ENCODE measurements at regions not wholly inside any gene's neighbourhood (a gene's known extent, or its start where the extent isn't known, plus 50 kb on each side); places are given as distances from the start of the nearest gene placed in this dataset.

GRCh38 chr5:15159606-15160005 lies 288.0 kb upstream of the ANKH start:
- ATAC-seq (ENCODE audit: low read depth) (no peak), DNase-seq (no peak)
- Histone ChIP-seq H3K9ac (ENCODE audit: low read depth, low read length) (no peak overlapping the region), H3K79me1 (ENCODE audit: low read depth in 1 of 2, low read length in 2 of 2) (no peaks in the 10 kb centered on the region), H3K18ac (ENCODE audit: low read depth, low read length) (no peak overlapping the region), H3K4ac (ENCODE audit: low read depth, low read length) (no peak overlapping the region), H2BK5ac (ENCODE audit: low read depth, low read length, poor library complexity, severe bottlenecking) (no peak overlapping the region), H2BK15ac (ENCODE audit: low read depth, low read length) (no peak overlapping the region), H3K27me3 (ENCODE audit: control insufficient read depth, insufficient read depth, low read length) (peaks cover 2% of the 10 kb centered on the region; the same call in 1 of the 2 replicates), H3K4me2 (ENCODE audit: low read depth, low read length) (no peak overlapping the region), H2AFZ (replicated peaks; ENCODE audit: low read length, poor library complexity) (no peak overlapping the region), H3K56ac (ENCODE audit: extremely low read depth, insufficient read depth, low read length) (no peak overlapping the region), H3K4me1 (ENCODE audit: control insufficient read depth, insufficient read depth, low read length) (no peaks in the 10 kb centered on the region), H3K36me3 (ENCODE audit: control insufficient read depth, insufficient read depth, low read length) (no peaks in the 10 kb centered on the region), H4K91ac (ENCODE audit: insufficient read depth, low read depth, low read length) (no peak overlapping the region), H3K23ac (ENCODE audit: low read depth, low read length) (no peak overlapping the region), H3K14ac (replicated peaks; ENCODE audit: low read depth, low read length) (no peak overlapping the region), H2AK5ac (ENCODE audit: low read depth, low read length) (no peak overlapping the region), H4K5ac (ENCODE audit: low read depth, low read length) (no peak overlapping the region), H3K27ac (ENCODE audit: insufficient read depth, low read length) (no peak overlapping the region), H2BK20ac (ENCODE audit: low read depth, low read length) (no peak overlapping the region), H4K20me1 (ENCODE audit: insufficient read depth, low read length) (no peaks in the 10 kb centered on the region), H3K4me3 (ENCODE audit: insufficient read depth, low read depth, low read length) (no peak overlapping the region), H4K8ac (ENCODE audit: low read depth in 2 of 2, low read length in 2 of 2) (no peak overlapping the region), H3K9me1 (ENCODE audit: insufficient read depth, low read length) (no peaks in the 10 kb centered on the region), H2BK120ac (ENCODE audit: low read depth, low read length) (no peak overlapping the region), H3K9me3 (ENCODE audit: control insufficient read depth, insufficient read depth, low read length) (no peaks in the 10 kb centered on the region), H2AK9ac (replicated peaks; ENCODE audit: low read depth, low read length, poor library complexity) (no peak overlapping the region)
- ChIA-PET CTCF (interaction anchor here (0.6 kb wide), 1 partner anchor 607 kb away, joined by 3 read pairs; no protein-coding TSS in a partner anchor), POLR2A (ENCODE audit: unreplicated experiment) (no interaction called here)
- in situ Hi-C loops (cut with MboI; ENCODE audit: low sequenced_read_pairs): no loop called here
- 20% methylated on average over 1 of the region's 3 CpGs; no CpG with 5 or more reads in 1 of the 2 experiments for WGBS, 2 experiments (ENCODE audit: extremely low coverage in 2 of 2, insufficient read length in 1 of 2)
- dilution Hi-C loops (cut with HindIII; ENCODE audit: low sequenced_read_pairs, unreplicated experiment): no loop called here
- TF ChIP-seq CTCF (conservative IDR thresholded peaks at IDR 0.05; ENCODE audit: low read depth, low read length) (no peak), BHLHE40 (IDR thresholded peaks at IDR 0.05; ENCODE audit: low read depth, low read length) (no peak), ELK1 (IDR thresholded peaks at IDR 0.05; ENCODE audit: borderline replicate concordance, low read depth, low read length) (no peak)
- no TSS peak for BruUV-seq (replicated peaks)
- intact Hi-C loops (cut with micrococcal nuclease): no loop called here

Measured in IMR-90 (cell line).